MCF 10A (cell line): ENCODE measurements at regions not wholly inside any gene's neighbourhood (a gene's known extent, or its start where the extent isn't known, plus 50 kb on each side); places are given as distances from the start of the nearest gene placed in this dataset.
"Not testable (repeated sequence)": the region's sequence is repeated elsewhere in the genome, so short reads cannot be mapped to it uniquely, and the experiment has no call there.

Experiments
- BruUV-seq: library from RNA; stranded (reverse); fragments of 400-500 nt; replicated peaks from 2 replicates; lab custom pipeline; 2021; lab: Mats Ljungman, UMichigan
- CTCF ChIA-PET: fragments of 300-600 bp; sonication (Branson Sonifier 250); formaldehyde crosslinking; extraction: SDS; loops from one replicate; lab custom pipeline; 2021; ENCODE audit warnings: antibody characterized with exemption, inconsistent platforms; lab: Yijun Ruan, JAX
- POLR2A ChIA-PET: fragments of 300-600, 350-650 bp; sonication (Branson Sonifier 250); formaldehyde crosslinking; extraction: SDS; loops from one replicate; lab custom pipeline; 2020; ENCODE audit warnings: antibody characterized with exemption, inconsistent platforms; lab: Yijun Ruan, JAX
- DNase-seq: peaks from one replicate; pipeline ENCODE4 v3.0.0-alpha.2; 2018; ENCODE audit not compliant: unreplicated experiment
- H3K27ac Mint-ChIP-seq: one replicate; pipeline ENCODE4 v1.8.0; 2022; ENCODE audit warnings: mild to moderate bottlenecking, low read depth, mixed read lengths; ENCODE audit not compliant: unreplicated experiment
- H3K27me3 Mint-ChIP-seq: one replicate; pipeline ENCODE4 v1.8.0; 2022; ENCODE audit warnings: mixed read lengths; ENCODE audit not compliant: insufficient read depth, unreplicated experiment
- H3K36me3 Mint-ChIP-seq: one replicate; pipeline ENCODE4 v1.8.0; 2022; ENCODE audit warnings: mild to moderate bottlenecking, moderate library complexity, mixed read lengths; ENCODE audit not compliant: insufficient read depth, unreplicated experiment
- H3K4me1 Mint-ChIP-seq: one replicate; pipeline ENCODE4 v1.8.0; 2022; ENCODE audit warnings: mixed read lengths; ENCODE audit not compliant: insufficient read depth, unreplicated experiment
- H3K4me3 Mint-ChIP-seq: one replicate; pipeline ENCODE4 v1.8.0; 2022; ENCODE audit warnings: mild to moderate bottlenecking, moderate library complexity, mixed read lengths; ENCODE audit not compliant: unreplicated experiment
- H3K9me3 Mint-ChIP-seq: one replicate; pipeline ENCODE4 v1.8.0; 2022; ENCODE audit warnings: mixed read lengths; ENCODE audit not compliant: unreplicated experiment
- CTCF ChIP-seq: fragments of 200-600 bp; IDR thresholded peaks from one replicate; pipeline ENCODE4 v1.8.0; 2022; ENCODE audit warnings: antibody characterized with exemption, mild to moderate bottlenecking; ENCODE audit not compliant: unreplicated experiment
- intact Hi-C: fragments of 100-400 bp; cut with micrococcal nuclease; formaldehyde crosslinking; loops from 2 replicates; pipeline ENCODE4 v1.14.1; 2022

GRCh38 chr13:85993567-85993966, 194.3 kb upstream of the SLITRK6 start:
- Mint-ChIP-seq H3K4me3 (no peak overlapping the region), H3K9me3 (no peaks in the 10 kb centered on the region), H3K27me3 (no peaks in the 10 kb centered on the region), H3K4me1 (no peaks in the 10 kb centered on the region), H3K27ac (no peak overlapping the region), H3K36me3 (peaks cover 6% of the 10 kb centered on the region)
- POLR2A ChIA-PET: no interaction called here
- CTCF ChIA-PET: no interaction called here
- intact Hi-C loops: no loop called here
- no peak for DNase-seq
- BruUV-seq: no TSS peak
- no peak for TF ChIP-seq CTCF

GRCh38 chr13:85990397-85990796, 191.2 kb upstream of the SLITRK6 start:
- BruUV-seq: no TSS peak
- no peak overlapping the region for H3K4me3 Mint-ChIP-seq
- H3K4me1 Mint-ChIP-seq: peaks cover 8% of the 10 kb centered on the region
- peaks cover 6% of the 10 kb centered on the region for H3K36me3 Mint-ChIP-seq
- H3K9me3 Mint-ChIP-seq: no peaks in the 10 kb centered on the region
- CTCF ChIA-PET: interaction anchor here (0.6 to 0.8 kb wide), 2 partner anchors 66 to 118 kb away, joined by 3 to 4 read pairs; no protein-coding TSS in a partner anchor
- H3K27ac Mint-ChIP-seq: peak overlapping the region; percentile 71
- TF ChIP-seq CTCF: no peak
- H3K27me3 Mint-ChIP-seq: no peaks in the 10 kb centered on the region
- no peak for DNase-seq
- intact Hi-C loops: no loop called here
- POLR2A ChIA-PET: no interaction called here

GRCh38 chr13:85985797-85986196, 186.6 kb upstream of the SLITRK6 start:
- TF ChIP-seq CTCF: no peak
- no peaks in the 10 kb centered on the region for H3K9me3 Mint-ChIP-seq
- H3K36me3 Mint-ChIP-seq: peaks cover 6% of the 10 kb centered on the region
- intact Hi-C loops: no loop called here
- no TSS peak for BruUV-seq
- ChIA-PET POLR2A (no interaction called here), CTCF (no interaction called here)
- peak; percentile 47 for DNase-seq
- peak overlapping the region; percentile 81 for H3K27ac Mint-ChIP-seq
- H3K27me3 Mint-ChIP-seq: no peaks in the 10 kb centered on the region
- H3K4me3 Mint-ChIP-seq: peak overlapping the region; percentile 41
- peaks cover 9% of the 10 kb centered on the region for H3K4me1 Mint-ChIP-seq

- Mint-ChIP-seq H3K9me3 (no peaks in the 10 kb centered on the region), H3K27me3 (no peaks in the 10 kb centered on the region), H3K27ac (no peak overlapping the region), H3K4me1 (peaks cover 9% of the 10 kb centered on the region), H3K4me3 (no peak overlapping the region), H3K36me3 (no peaks in the 10 kb centered on the region)
- ChIA-PET CTCF (no interaction called here), POLR2A (no interaction called here)
- TF ChIP-seq CTCF: no peak
- intact Hi-C loops: no loop called here
- DNase-seq: no peak
- no TSS peak for BruUV-seq
Measured at GRCh38 chr13:85982102-85982501, 182.9 kb upstream of the SLITRK6 start.

GRCh38 chr13:85980447-85980846, 181.2 kb upstream of the SLITRK6 start:
- DNase-seq, BruUV-seq, H3K27ac Mint-ChIP-seq, H3K36me3 Mint-ChIP-seq, H3K4me3 Mint-ChIP-seq, H3K4me1 Mint-ChIP-seq, H3K27me3 Mint-ChIP-seq, H3K9me3 Mint-ChIP-seq, CTCF ChIA-PET, intact Hi-C loops, POLR2A ChIA-PET: not testable (repeated sequence)
